T-cell (primary cell): ENCODE measurements at regions not wholly inside any gene's neighbourhood (a gene's known extent, or its start where the extent isn't known, plus 50 kb on each side); places are given as distances from the start of the nearest gene placed in this dataset.

Source experiments
- ATAC-seq, 4 experiments: fragments of 200-7000 bp in 3 of 4; fragments of 150-1000 bp in 1 of 4; cut with Tn5 transposase; replicated peaks in 1 of 4; 1 replicate in 3 of 4; 2 replicates in 1 of 4; pipeline ENCODE4 v1.10.0; 2021; ENCODE audit warnings: moderate library complexity in 3 of 4, mild to moderate bottlenecking in 2 of 4, moderate number of reproducible peaks in 1 of 4
- CTCF ChIA-PET, 2 donors: fragments of 300-600 bp; sonication (Branson Sonifier 250); formaldehyde crosslinking; loops; one replicate each; lab custom pipeline; 2022; ENCODE audit warnings: antibody characterized with exemption in 2 of 2; lab: Charles Lee
- POLR2A ChIA-PET, 2 donors: fragments of 300-600 bp; sonication (Branson Sonifier 250); formaldehyde crosslinking; loops; one replicate each; lab custom pipeline; 2022; ENCODE audit warnings: antibody characterized with exemption in 2 of 2; lab: Charles Lee
- DNase-seq, 35 experiments: peaks; one replicate each; pipeline versions ENCODE4 v3.0.0 to v3.0.0-alpha.2; 2013 to 2023
- H3K27ac ChIP-seq: one replicate; pipeline ENCODE4 v1.5.1; 2013; ENCODE audit warnings: low read length
- H3K27me3 ChIP-seq, 2 experiments: replicated peaks in 1 of 2; 1 replicate in 1 of 2; 2 replicates in 1 of 2; pipeline versions ENCODE4 v1.6.1 to v1.7.0; 2013; ENCODE audit warnings: low read length in 1 of 2, mixed read lengths in 1 of 2; ENCODE audit not compliant: control insufficient read depth in 2 of 2, insufficient read depth in 2 of 2; ENCODE audit errors: extremely low read depth in 1 of 2
- H3K36me3 ChIP-seq, 2 donors: 1 replicate in 1 of 2; 2 replicates in 1 of 2; pipeline versions ENCODE4 v1.6.1 to v1.7.0; 2013; ENCODE audit warnings: low read length in 1 of 2; ENCODE audit not compliant: control insufficient read depth in 2 of 2, insufficient read depth in 1 of 2; ENCODE audit errors: extremely low read depth in 1 of 2
- H3K4me1 ChIP-seq, 2 experiments: 1 replicate in 1 of 2; 2 replicates in 1 of 2; pipeline versions ENCODE4 v1.6.1 to v1.7.0; 2013; ENCODE audit warnings: low read length in 2 of 2, mixed read lengths in 1 of 2; ENCODE audit not compliant: insufficient read depth in 2 of 2, control insufficient read depth in 1 of 2; ENCODE audit errors: extremely low read depth in 1 of 2
- H3K4me3 ChIP-seq, 2 donors: 1 replicate in 1 of 2; 2 replicates in 1 of 2; pipeline versions ENCODE4 v1.5.1 to v1.7.0; 2013; ENCODE audit warnings: mild to moderate bottlenecking in 2 of 2, low read length in 1 of 2, moderate library complexity in 1 of 2; ENCODE audit not compliant: control insufficient read depth in 1 of 2; ENCODE audit errors: extremely low read depth in 1 of 2
- H3K9me3 ChIP-seq: 2 replicates; pipeline ENCODE4 v1.7.0; 2013
- H3K27ac Mint-ChIP-seq, 2 donors: one replicate each; pipeline ENCODE4 v1.8.0; 2020 to 2021; ENCODE audit warnings: mild to moderate bottlenecking in 2 of 2, mixed read lengths in 2 of 2
- H3K27me3 Mint-ChIP-seq, 2 donors: one replicate each; pipeline ENCODE4 v1.8.0; 2021 to 2022; ENCODE audit warnings: mixed read lengths in 2 of 2
- H3K36me3 Mint-ChIP-seq: one replicate; pipeline ENCODE4 v1.8.0; 2021; ENCODE audit warnings: mixed read lengths
- H3K4me1 Mint-ChIP-seq, 3 donors: one replicate each; pipeline ENCODE4 v1.8.0; 2020 to 2022; ENCODE audit warnings: mixed read lengths in 3 of 3, mild to moderate bottlenecking in 1 of 3
- H3K4me3 Mint-ChIP-seq, 3 donors: one replicate each; pipeline ENCODE4 v1.8.0; 2020 to 2022; ENCODE audit warnings: mild to moderate bottlenecking in 3 of 3, mixed read lengths in 3 of 3, moderate library complexity in 3 of 3
- H3K9me3 Mint-ChIP-seq, 3 donors: one replicate each; pipeline ENCODE4 v1.8.0; 2020 to 2022; ENCODE audit warnings: mixed read lengths in 3 of 3
- WGBS: methylation state at CpG from one replicate; pipeline ENCODE4 v1.1.5; 2013; ENCODE audit warnings: missing lambda C conversion rate; ENCODE audit not compliant: insufficient coverage; 5-methylcytosine and 5-hydroxymethylcytosine counted together

DNA sequence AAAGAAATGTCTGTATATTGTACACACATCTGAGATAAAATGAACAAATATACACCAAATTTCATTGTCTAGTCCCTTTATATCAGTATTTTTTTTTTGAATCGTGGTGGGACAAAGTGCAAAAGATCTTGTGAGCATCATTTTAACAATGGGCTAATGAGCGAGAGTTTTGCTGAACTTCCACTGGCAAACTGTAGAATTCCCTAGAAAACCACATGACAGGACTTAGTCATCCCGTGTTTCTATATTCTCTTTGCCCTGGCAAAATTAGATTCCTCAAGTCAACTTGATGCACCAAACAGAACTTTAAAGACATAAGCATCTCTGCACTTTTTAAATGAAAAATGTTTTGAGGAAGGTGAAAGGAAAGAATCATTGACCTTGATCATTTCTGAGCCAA lies 488.2 kb upstream of the PTBP2 start:
- H3K9me3 ChIP-seq, result no peaks in the 10 kb centered on the region
- DNase-seq (no peak), ATAC-seq (no peak)
- no peaks in the 10 kb centered on the region for H3K4me1 ChIP-seq
- no peak overlapping the region for H3K4me3 ChIP-seq
- H3K36me3 ChIP-seq, result no peaks in the 10 kb centered on the region
- Mint-ChIP-seq H3K36me3 (no peaks in the 10 kb centered on the region), H3K27me3 (no peaks in the 10 kb centered on the region), H3K9me3 (no peaks in the 10 kb centered on the region), H3K4me1 (no peaks in the 10 kb centered on the region), H3K27ac (no peak overlapping the region), H3K4me3 (no peak overlapping the region)
- POLR2A ChIA-PET, result no interaction called here
- H3K27me3 ChIP-seq, result no peaks in the 10 kb centered on the region
- CTCF ChIA-PET, result no interaction called here
- no CpG with 5 or more reads among the region's 3 CpGs for WGBS
- no peak overlapping the region for H3K27ac ChIP-seq

- H3K4me3 Mint-ChIP-seq, result no peak overlapping the region
- Histone ChIP-seq H3K4me1 (no peaks in the 10 kb centered on the region), H3K27ac (no peak overlapping the region), H3K27me3 (no peaks in the 10 kb centered on the region), H3K9me3 (no peaks in the 10 kb centered on the region), H3K36me3 (no peaks in the 10 kb centered on the region), H3K4me3 (no peak overlapping the region)
- no peak overlapping the region for H3K27ac Mint-ChIP-seq
- H3K9me3 Mint-ChIP-seq, result no peaks in the 10 kb centered on the region
- H3K4me1 Mint-ChIP-seq, result no peaks in the 10 kb centered on the region
- WGBS, result no CpG with 5 or more reads among the region's 6 CpGs
- no peaks in the 10 kb centered on the region for H3K36me3 Mint-ChIP-seq
- ATAC-seq (no peak), DNase-seq (no peak)
- H3K27me3 Mint-ChIP-seq, result no peaks in the 10 kb centered on the region
- ChIA-PET CTCF (no interaction called here), POLR2A (no interaction called here)
Observed at GRCh38 chr1:96234299-96234698, 487.3 kb upstream of the PTBP2 start.

DNA sequence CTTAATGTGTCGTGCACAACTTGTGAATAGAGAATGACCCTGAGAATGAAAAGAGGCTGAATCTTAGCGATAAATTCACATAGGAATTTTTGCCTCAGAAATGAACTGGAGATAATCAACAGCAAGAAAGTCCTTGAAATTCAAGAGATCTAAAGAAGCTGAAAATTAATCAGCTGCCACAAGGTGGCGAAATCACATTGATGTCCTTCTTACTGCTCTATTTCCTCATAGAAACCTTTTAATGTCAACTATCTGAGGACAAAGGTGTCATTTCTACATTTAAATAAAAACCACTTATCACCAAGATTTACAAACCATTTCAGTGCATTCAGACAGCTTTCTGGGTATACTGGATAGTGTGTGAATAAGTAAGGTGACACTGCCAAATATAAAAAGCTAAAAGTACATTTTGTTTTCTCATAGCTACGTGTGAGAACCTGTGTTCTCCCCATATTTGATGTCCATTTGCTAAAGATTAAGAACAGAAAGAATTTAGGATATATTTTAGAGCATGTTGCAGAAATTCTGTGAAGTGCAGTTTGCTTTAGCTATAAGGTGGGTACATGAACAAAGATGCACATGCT lies 485.3 kb upstream of the PTBP2 start:
- H3K27ac ChIP-seq, result no peak overlapping the region
- 80% methylated on average over 1 of the region's 4 CpGs for WGBS
- no peak for ATAC-seq
- no peaks in the 10 kb centered on the region for H3K27me3 ChIP-seq
- Mint-ChIP-seq H3K36me3 (no peaks in the 10 kb centered on the region), H3K4me3 (no peak overlapping the region), H3K4me1 (no peaks in the 10 kb centered on the region), H3K27me3 (no peaks in the 10 kb centered on the region), H3K9me3 (no peaks in the 10 kb centered on the region), H3K27ac (no peak overlapping the region)
- CTCF ChIA-PET, result no interaction called here
- POLR2A ChIA-PET, result no interaction called here
- no peaks in the 10 kb centered on the region for H3K4me1 ChIP-seq
- no peaks in the 10 kb centered on the region for H3K9me3 ChIP-seq
- DNase-seq, result peak in 1 of 35 experiments; percentile 6
- no peaks in the 10 kb centered on the region for H3K36me3 ChIP-seq
- H3K4me3 ChIP-seq, result no peak overlapping the region

DNA sequence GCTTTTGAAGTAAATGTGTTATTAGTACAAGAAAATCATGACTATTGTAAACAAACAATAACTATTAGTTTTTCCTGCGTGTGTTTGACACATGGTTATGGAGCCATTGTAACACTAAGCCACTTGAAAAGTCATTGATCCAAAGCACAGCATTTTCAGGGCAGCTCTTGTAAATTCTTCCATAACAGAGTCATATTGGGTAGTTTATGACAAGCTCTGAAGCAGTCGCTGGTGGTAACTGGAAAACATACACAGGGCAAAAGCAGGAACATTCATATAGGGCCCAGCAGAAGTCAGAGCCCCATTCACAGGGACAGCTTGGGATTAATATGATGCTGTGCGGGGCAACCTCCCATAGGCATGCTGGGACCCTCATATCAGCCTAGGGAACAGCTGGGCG lies 483.2 kb upstream of the PTBP2 start:
- H3K4me3 Mint-ChIP-seq, result no peak overlapping the region
- DNase-seq, result no peak
- POLR2A ChIA-PET, result no interaction called here
- no peaks in the 10 kb centered on the region for H3K4me1 ChIP-seq
- ATAC-seq, result no peak
- no peaks in the 10 kb centered on the region for H3K4me1 Mint-ChIP-seq
- H3K4me3 ChIP-seq, result no peak overlapping the region
- WGBS, result 83% methylated on average over 1 of the region's 4 CpGs
- H3K27me3 ChIP-seq, result no peaks in the 10 kb centered on the region
- CTCF ChIA-PET, result no interaction called here
- H3K27me3 Mint-ChIP-seq, result no peaks in the 10 kb centered on the region
- no peaks in the 10 kb centered on the region for H3K36me3 Mint-ChIP-seq
- H3K27ac ChIP-seq, result no peak overlapping the region
- H3K27ac Mint-ChIP-seq, result no peak overlapping the region
- H3K9me3 ChIP-seq, result no peaks in the 10 kb centered on the region
- H3K36me3 ChIP-seq, result no peaks in the 10 kb centered on the region
- H3K9me3 Mint-ChIP-seq, result no peaks in the 10 kb centered on the region

DNA sequence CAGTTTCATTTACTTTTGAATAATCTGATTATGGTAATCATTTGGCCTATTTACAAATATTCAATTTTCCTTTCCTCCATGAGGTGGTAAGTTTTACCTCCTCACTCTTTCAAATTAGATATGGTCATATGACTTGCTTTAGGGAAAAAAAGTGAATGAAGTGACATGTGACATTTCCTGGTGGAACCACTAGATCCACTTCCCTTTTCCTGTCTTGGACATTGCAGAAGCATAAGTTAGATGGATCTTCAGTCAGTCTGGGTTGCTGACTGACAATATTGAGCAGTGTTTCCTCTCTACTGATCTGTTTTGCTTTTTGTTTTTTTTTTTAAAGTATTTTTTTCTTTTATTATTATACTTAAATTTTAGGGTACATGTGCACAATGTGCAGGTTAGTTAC lies 481.1 kb upstream of the PTBP2 start:
- ATAC-seq (no peak), DNase-seq (no peak)
- Mint-ChIP-seq H3K4me1 (no peaks in the 10 kb centered on the region), H3K4me3 (no peak overlapping the region), H3K27ac (no peak overlapping the region), H3K27me3 (peaks cover 0 to 1% of the 10 kb centered on the region in 2 donors), H3K9me3 (no peaks in the 10 kb centered on the region), H3K36me3 (no peaks in the 10 kb centered on the region)
- CTCF ChIA-PET, result no interaction called here
- POLR2A ChIA-PET, result no interaction called here
- Histone ChIP-seq H3K27me3 (no peaks in the 10 kb centered on the region), H3K4me1 (no peaks in the 10 kb centered on the region), H3K4me3 (no peak overlapping the region), H3K27ac (no peak overlapping the region), H3K9me3 (no peaks in the 10 kb centered on the region), H3K36me3 (no peaks in the 10 kb centered on the region)

GRCh38 chr1:96253246-96254035 lies 468.1 kb upstream of the PTBP2 start:
- Mint-ChIP-seq H3K9me3 (peaks cover 0 to 14% (median 7%) of the 10 kb centered on the region in 3 donors), H3K27ac (no peak overlapping the region), H3K27me3 (no peaks in the 10 kb centered on the region), H3K4me1 (no peaks in the 10 kb centered on the region), H3K36me3 (no peaks in the 10 kb centered on the region), H3K4me3 (no peak overlapping the region)
- ATAC-seq, result no peak
- ChIA-PET CTCF (no interaction called here), POLR2A (no interaction called here)
- H3K4me3 ChIP-seq, result no peak overlapping the region
- no peaks in the 10 kb centered on the region for H3K27me3 ChIP-seq
- H3K27ac ChIP-seq, result no peak overlapping the region
- H3K4me1 ChIP-seq, result no peaks in the 10 kb centered on the region
- peaks cover 3% of the 10 kb centered on the region for H3K9me3 ChIP-seq
- no peak for DNase-seq
- 33% methylated on average over 2 of the region's 4 CpGs for WGBS
- no peaks in the 10 kb centered on the region for H3K36me3 ChIP-seq
